ENCODE measurements at regions not wholly inside any gene's neighbourhood (a gene's known extent, or its start where the extent isn't known, plus 50 kb on each side); places are given as distances from the start of the nearest gene placed in this dataset.

- TF ChIP-seq TAF7 (optimal IDR thresholded peaks at IDR 0.05; ENCODE audit: borderline replicate concordance, low read depth, low read length), result no peak
- no peak for TF ChIP-seq RBBP5 (IDR thresholded peaks at IDR 0.05; ENCODE audit: borderline replicate concordance, low read depth, low read length)
- TF ChIP-seq TCF12 (IDR thresholded peaks at IDR 0.05; ENCODE audit: low read depth, low read length), result no peak
- no peak for TF ChIP-seq JUN (IDR thresholded peaks at IDR 0.05; ENCODE audit: low read depth, low read length)
- no peak for TF ChIP-seq SUZ12 (IDR thresholded peaks at IDR 0.05; ENCODE audit: low read length)
- TF ChIP-seq GABPA (IDR thresholded peaks at IDR 0.05; ENCODE audit: borderline replicate concordance, insufficient read depth, low read length), result no peak
These were observed 512.5 kb downstream of the DMAC1 start (continued) for GRCh38 chr9:7287065-7287464.

Data from H1 (cell line).